Common myeloid progenitor, CD34-positive (primary cell): ENCODE measurements at regions not wholly inside any gene's neighbourhood (a gene's known extent, or its start where the extent isn't known, plus 50 kb on each side); places are given as distances from the start of the nearest gene placed in this dataset.

Experiments used
- CTCF ChIA-PET: fragments of 350-600 bp; sonication (Branson Sonifier 250); formaldehyde crosslinking; loops from one replicate; lab custom pipeline; 2021; ENCODE audit warnings: antibody characterized with exemption; lab: Charles Lee
- POLR2A ChIA-PET: fragments of 350-600 bp; sonication (Branson Sonifier 250); formaldehyde crosslinking; loops from one replicate; lab custom pipeline; 2021; ENCODE audit warnings: antibody characterized with exemption; lab: Charles Lee
- DNase-seq, 3 donors: peaks; one replicate each; pipeline versions ENCODE4 v3.0.0 to v3.0.0-alpha.2; 2013
- H3K27ac ChIP-seq, 2 experiments: 1 replicate in 1 of 2; 2 replicates in 1 of 2; pipeline ENCODE4 v1.7.0; 2013; ENCODE audit warnings: inconsistent platforms in 2 of 2, low read length in 2 of 2, mild to moderate bottlenecking in 2 of 2, low read depth in 1 of 2, moderate library complexity in 1 of 2; ENCODE audit not compliant: severe bottlenecking in 2 of 2, insufficient read depth in 1 of 2, poor library complexity in 1 of 2
- H3K27me3 ChIP-seq, 5 experiments: replicated peaks in 2 of 5; 1 replicate in 3 of 5; 2 replicates in 2 of 5; pipeline versions ENCODE4 v1.6.1 to v1.7.0; 2013; ENCODE audit warnings: low read length in 4 of 5, mild to moderate bottlenecking in 2 of 5, moderate library complexity in 2 of 5, inconsistent platforms in 1 of 5; ENCODE audit not compliant: insufficient read depth in 5 of 5, control insufficient read depth in 4 of 5
- H3K36me3 ChIP-seq, 4 experiments: 1 replicate in 2 of 4; 2 replicates in 2 of 4; pipeline versions ENCODE4 v1.6.1 to v1.7.0; 2013; ENCODE audit warnings: low read length in 3 of 4, control low read depth in 1 of 4, mild to moderate bottlenecking in 1 of 4; ENCODE audit not compliant: control insufficient read depth in 4 of 4, insufficient read depth in 4 of 4
- H3K4me1 ChIP-seq, 4 experiments: 1 replicate in 3 of 4; 2 replicates in 1 of 4; pipeline versions ENCODE4 v1.6.1 to v1.7.1; 2013; ENCODE audit warnings: low read length in 3 of 4, mild to moderate bottlenecking in 3 of 4, control low read depth in 1 of 4, inconsistent platforms in 1 of 4, moderate library complexity in 1 of 4; ENCODE audit not compliant: control insufficient read depth in 4 of 4, insufficient read depth in 4 of 4; ENCODE audit errors: control extremely low read depth in 1 of 4
- H3K4me3 ChIP-seq, 7 experiments: 1 replicate in 4 of 7; 2 replicates in 3 of 7; pipeline versions ENCODE4 v1.5.1 to v1.7.0; 2013; ENCODE audit warnings: mild to moderate bottlenecking in 7 of 7, low read length in 6 of 7, moderate library complexity in 6 of 7, inconsistent platforms in 2 of 7, low read depth in 2 of 7, control low read depth in 1 of 7; ENCODE audit not compliant: insufficient read depth in 4 of 7, control insufficient read depth in 1 of 7; ENCODE audit errors: extremely low read depth in 1 of 7
- H3K9me3 ChIP-seq, 5 experiments: 1 replicate in 4 of 5; 2 replicates in 1 of 5; pipeline versions ENCODE4 v1.6.1 to v1.7.1; 2013; ENCODE audit warnings: low read length in 4 of 5, mild to moderate bottlenecking in 2 of 5, inconsistent platforms in 1 of 5, low read depth in 1 of 5, moderate library complexity in 1 of 5; ENCODE audit not compliant: control insufficient read depth in 4 of 5, insufficient read depth in 2 of 5; ENCODE audit errors: control extremely low read depth in 1 of 5
- WGBS: methylation state at CpG from one replicate; pipeline ENCODE4 v1.1.5; 2013; ENCODE audit not compliant: insufficient coverage; 5-methylcytosine and 5-hydroxymethylcytosine counted together

GRCh38 chr7:142380069-142380468 is 122.2 kb upstream of the PRSS58 start:
- ChIA-PET POLR2A (no interaction called here), CTCF (interaction anchor here (1.4 to 10.5 kb wide), 4 partner anchors 12 to 76 kb away, joined by 4 to 152 read pairs (median 6); no protein-coding TSS in a partner anchor)
- no peaks in the 10 kb centered on the region for H3K9me3 ChIP-seq
- no peak for DNase-seq
- H3K4me1 ChIP-seq = peaks cover 3 to 42% (median 29%) of the 10 kb centered on the region in 4 experiments
- H3K27me3 ChIP-seq = no peaks in the 10 kb centered on the region
- no peak overlapping the region for H3K27ac ChIP-seq
- no peaks in the 10 kb centered on the region for H3K36me3 ChIP-seq
- no peak overlapping the region for H3K4me3 ChIP-seq
- WGBS = 90% methylated on average over 2 of the region's 3 CpGs

GRCh38 chr7:142379201-142379885 is 121.5 kb upstream of the PRSS58 start:
- ChIA-PET POLR2A (no interaction called here), CTCF (interaction anchor here (0.8 to 10.5 kb wide), 9 partner anchors 13 to 156 kb away, joined by 3 to 152 read pairs (median 4); no protein-coding TSS in a partner anchor)

GRCh38 chr7:142377567-142377966 is 119.7 kb upstream of the PRSS58 start:
- 83% methylated on average over 2 of the region's 2 CpGs for WGBS
- Histone ChIP-seq H3K27ac (no peak overlapping the region), H3K27me3 (no peaks in the 10 kb centered on the region), H3K36me3 (no peaks in the 10 kb centered on the region), H3K4me1 (peaks cover 0 to 26% (median 15%) of the 10 kb centered on the region in 4 experiments), H3K4me3 (no peak overlapping the region), H3K9me3 (no peaks in the 10 kb centered on the region)
- POLR2A ChIA-PET = no interaction called here
- no peak for DNase-seq
- CTCF ChIA-PET = interaction anchor here (0.8 kb wide), 2 partner anchors 15 to 18 kb away, joined by 3 to 4 read pairs; no protein-coding TSS in a partner anchor

More at GRCh38 chr7:142379201-142379885, 121.5 kb upstream of the PRSS58 start:
- WGBS = 97% methylated on average over 5 of the region's 6 CpGs
- peaks cover 0 to 34% (median 23%) of the 10 kb centered on the region in 4 experiments for H3K4me1 ChIP-seq
- no peaks in the 10 kb centered on the region for H3K36me3 ChIP-seq
- H3K4me3 ChIP-seq = no peak overlapping the region
- no peaks in the 10 kb centered on the region for H3K27me3 ChIP-seq
- no peak overlapping the region for H3K27ac ChIP-seq
- no peaks in the 10 kb centered on the region for H3K9me3 ChIP-seq
- no peak for DNase-seq

- POLR2A ChIA-PET = no interaction called here
- H3K36me3 ChIP-seq = no peaks in the 10 kb centered on the region
- 6% methylated on average over 4 of the region's 6 CpGs for WGBS
- no peaks in the 10 kb centered on the region for H3K9me3 ChIP-seq
- peak; percentile 37 to 74 (median 70) for DNase-seq
- H3K27me3 ChIP-seq = no peaks in the 10 kb centered on the region
- H3K4me1 ChIP-seq = peaks cover 0 to 23% (median 13%) of the 10 kb centered on the region in 4 experiments
- CTCF ChIA-PET = interaction anchor here (0.6 to 2.8 kb wide), 11 partner anchors 8 to 407 kb away, joined by 3 to 12 read pairs (median 4); no protein-coding TSS in a partner anchor
- H3K4me3 ChIP-seq = no peak overlapping the region
- no peak overlapping the region for H3K27ac ChIP-seq
Measured at GRCh38 chr7:142376356-142376997, 118.6 kb upstream of the PRSS58 start.

GRCh38 chr7:142375710-142376313 is 118.0 kb upstream of the PRSS58 start:
- no peak overlapping the region for H3K4me3 ChIP-seq
- H3K36me3 ChIP-seq = no peaks in the 10 kb centered on the region
- DNase-seq = peak in 2 of 3 donors; percentile 33 to 44
- no peaks in the 10 kb centered on the region for H3K27me3 ChIP-seq
- no peaks in the 10 kb centered on the region for H3K9me3 ChIP-seq
- ChIA-PET CTCF (interaction anchor here (0.6 to 2.8 kb wide), 17 partner anchors 8 to 408 kb away, joined by 3 to 12 read pairs (median 4); no protein-coding TSS in a partner anchor), POLR2A (no interaction called here)
- peaks cover 0 to 19% (median 11%) of the 10 kb centered on the region in 4 experiments for H3K4me1 ChIP-seq
- H3K27ac ChIP-seq = no peak overlapping the region
- WGBS = 65% methylated on average over 4 of the region's 4 CpGs

GRCh38 chr7:142372727-142373126 is 114.9 kb upstream of the PRSS58 start:
- H3K27ac ChIP-seq = no peak overlapping the region
- no peak overlapping the region for H3K4me3 ChIP-seq
- ChIA-PET CTCF (interaction anchor here (0.7 to 2.0 kb wide), 16 partner anchors 8 to 157 kb away, joined by 3 to 9 read pairs (median 4); no protein-coding TSS in a partner anchor), POLR2A (no interaction called here)
- 93% methylated on average over 2 of the region's 3 CpGs for WGBS
- no peaks in the 10 kb centered on the region for H3K27me3 ChIP-seq
- no peak for DNase-seq
- peaks cover 0 to 12% (median 11%) of the 10 kb centered on the region in 4 experiments for H3K4me1 ChIP-seq
- peaks cover 0 to 14% (median 12%) of the 10 kb centered on the region in 5 experiments for H3K9me3 ChIP-seq
- no peaks in the 10 kb centered on the region for H3K36me3 ChIP-seq
